OCI-LY1 (cell line): ENCODE measurements at regions not wholly inside any gene's neighbourhood (a gene's known extent, or its start where the extent isn't known, plus 50 kb on each side); places are given as distances from the start of the nearest gene placed in this dataset.

Source experiments
- EZH2 ChIP-seq: fragments of 200-600 bp; sonication (generic), shearing (Covaris generic); IDR thresholded peaks from 2 replicates; pipeline ENCODE4 v1.8.0; 2017; ENCODE audit warnings: borderline replicate concordance, mixed run types, mild to moderate bottlenecking, antibody characterized with exemption, low read length, moderate library complexity, mixed read lengths
- TF ChIP-seq, protein P1 (sequence below): fragments of 200-600 bp; sonication (generic), shearing (Covaris generic); IDR thresholded peaks from 2 replicates; pipeline ENCODE4 v1.5.1; 2017; ENCODE audit warnings: mild to moderate bottlenecking, antibody characterized with exemption, low read length, moderate library complexity, mixed read lengths

DNA sequence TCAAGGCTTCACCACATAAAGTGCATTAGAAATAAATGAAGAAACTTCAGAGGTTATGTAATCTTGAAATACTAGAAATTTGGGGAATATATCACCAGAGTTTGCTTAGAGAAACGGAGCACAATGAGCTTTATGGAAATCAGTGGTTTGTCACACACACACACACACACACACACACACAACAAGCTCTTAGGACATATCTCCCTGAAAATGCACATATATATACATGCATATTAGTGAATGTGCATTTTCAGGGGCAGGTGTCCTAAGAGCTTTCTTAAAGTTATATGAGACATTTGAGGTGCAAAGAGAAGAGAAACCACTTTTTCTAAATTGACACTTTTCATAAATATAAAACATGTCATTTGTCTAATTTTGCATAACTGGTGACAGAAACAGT lies 93.7 kb upstream of the CARD18 start:
- TF ChIP-seq, protein P1, sequence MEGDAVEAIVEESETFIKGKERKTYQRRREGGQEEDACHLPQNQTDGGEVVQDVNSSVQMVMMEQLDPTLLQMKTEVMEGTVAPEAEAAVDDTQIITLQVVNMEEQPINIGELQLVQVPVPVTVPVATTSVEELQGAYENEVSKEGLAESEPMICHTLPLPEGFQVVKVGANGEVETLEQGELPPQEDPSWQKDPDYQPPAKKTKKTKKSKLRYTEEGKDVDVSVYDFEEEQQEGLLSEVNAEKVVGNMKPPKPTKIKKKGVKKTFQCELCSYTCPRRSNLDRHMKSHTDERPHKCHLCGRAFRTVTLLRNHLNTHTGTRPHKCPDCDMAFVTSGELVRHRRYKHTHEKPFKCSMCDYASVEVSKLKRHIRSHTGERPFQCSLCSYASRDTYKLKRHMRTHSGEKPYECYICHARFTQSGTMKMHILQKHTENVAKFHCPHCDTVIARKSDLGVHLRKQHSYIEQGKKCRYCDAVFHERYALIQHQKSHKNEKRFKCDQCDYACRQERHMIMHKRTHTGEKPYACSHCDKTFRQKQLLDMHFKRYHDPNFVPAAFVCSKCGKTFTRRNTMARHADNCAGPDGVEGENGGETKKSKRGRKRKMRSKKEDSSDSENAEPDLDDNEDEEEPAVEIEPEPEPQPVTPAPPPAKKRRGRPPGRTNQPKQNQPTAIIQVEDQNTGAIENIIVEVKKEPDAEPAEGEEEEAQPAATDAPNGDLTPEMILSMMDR, result no peak
- no peak for TF ChIP-seq EZH2
